K562 (cell line): ENCODE measurements at regions not wholly inside any gene's neighbourhood (a gene's known extent, or its start where the extent isn't known, plus 50 kb on each side); places are given as distances from the start of the nearest gene placed in this dataset.

Experiments used
- ATAC-seq: fragments of 200-7000 bp; cut with Tn5 transposase; 3 replicates; pipeline ENCODE4 v1.9.1; 2020; ENCODE audit warnings: moderate library complexity
- BruUV-seq: library from RNA; stranded (reverse); fragments of 400-500 nt; replicated peaks from 2 replicates; lab custom pipeline; 2021; lab: Mats Ljungman, UMichigan
- CTCF ChIA-PET: fragments of 300-600 bp; formaldehyde crosslinking; extraction: SDS; loops from one replicate; lab custom pipeline; 2021; ENCODE audit warnings: low intra/inter-chr PET ratio; lab: Yijun Ruan, JAX
- POLR2A ChIA-PET: fragments of 300-600, 350-650 bp; sonication (Branson Sonifier 250); formaldehyde crosslinking; extraction: SDS; loops from one replicate; lab custom pipeline; 2021; ENCODE audit warnings: antibody characterized with exemption, inconsistent platforms; lab: Yijun Ruan, JAX
- DNase-seq, 4 experiments: peaks; one replicate each; pipeline versions ENCODE4 v3.0.0 to v3.0.0-alpha.2; 2011 to 2018; ENCODE audit warnings: low spot score in 3 of 4, mixed read lengths in 3 of 4; ENCODE audit errors: extremely low read depth in 1 of 4
- FAIRE-seq: peaks from 2 replicates; lab custom pipeline; 2011; peaks lifted over from hg19 to GRCh38; lab: Jason Lieb, UNC
- H2AFZ ChIP-seq: 2 replicates; pipeline ENCODE4 v1.6.0; 2011; ENCODE audit warnings: low read depth, low read length, control low read depth, inconsistent platforms
- H3K27ac ChIP-seq: fragments of 200-600 bp; 3 replicates; pipeline ENCODE4 v1.8.0; 2011; ENCODE audit warnings: low read depth, mild to moderate bottlenecking, control low read depth, inconsistent platforms, low read length, moderate library complexity, mixed read lengths; ENCODE audit errors: extremely low read depth
- H3K27me3 ChIP-seq, 2 experiments: fragments of 300-600 bp in 1 of 2; 2 replicates in 1 of 2; 3 replicates in 1 of 2; pipeline versions ENCODE4 v1.6.0 to v1.8.0; 2011; ENCODE audit warnings: inconsistent platforms in 2 of 2, low read length in 2 of 2, mild to moderate bottlenecking in 1 of 2, mixed read lengths in 1 of 2, moderate library complexity in 1 of 2; ENCODE audit not compliant: control insufficient read depth in 2 of 2, insufficient read depth in 2 of 2
- H3K36me3 ChIP-seq: fragments of 300-600 bp; 3 replicates; pipeline ENCODE4 v1.8.0; 2011; ENCODE audit warnings: mild to moderate bottlenecking, low read length, inconsistent platforms; ENCODE audit not compliant: control insufficient read depth, insufficient read depth
- H3K4me1 ChIP-seq, 2 experiments: fragments of 200-600 bp in 1 of 2; replicated peaks in 1 of 2; 2 replicates in 1 of 2; 3 replicates in 1 of 2; pipeline versions ENCODE4 v1.5.1 to v1.8.0; 2011; ENCODE audit warnings: inconsistent platforms in 2 of 2, low read length in 2 of 2, mild to moderate bottlenecking in 1 of 2, mixed read lengths in 1 of 2, moderate library complexity in 1 of 2; ENCODE audit not compliant: control insufficient read depth in 2 of 2, insufficient read depth in 2 of 2
- H3K4me2 ChIP-seq: 2 replicates; pipeline ENCODE4 v1.6.1; 2011; ENCODE audit warnings: low read length, control low read depth, inconsistent platforms, mixed read lengths; ENCODE audit not compliant: insufficient read depth
- H3K4me3 ChIP-seq: fragments of 200-600 bp; sonication (generic), shearing (Covaris generic); 2 replicates; pipeline ENCODE4 v1.5.1; 2016; ENCODE audit warnings: control low read depth, inconsistent platforms
- H3K79me2 ChIP-seq: fragments of 200-600 bp; 3 replicates; pipeline ENCODE4 v1.8.0; 2011; ENCODE audit warnings: low read length, inconsistent platforms; ENCODE audit not compliant: control insufficient read depth, insufficient read depth
- H3K9ac ChIP-seq, 2 experiments: 2 replicates each; pipeline versions ENCODE4 v1.6.0 to v1.6.1; 2011; ENCODE audit warnings: low read depth in 2 of 2, low read length in 2 of 2, control low read depth in 1 of 2, inconsistent platforms in 1 of 2, mild to moderate bottlenecking in 1 of 2, mixed read lengths in 1 of 2; ENCODE audit not compliant: insufficient read depth in 1 of 2
- H3K9me1 ChIP-seq: one replicate; pipeline ENCODE4 v1.6.0; 2011; ENCODE audit warnings: inconsistent platforms, mild to moderate bottlenecking, low read length, moderate library complexity; ENCODE audit not compliant: control insufficient read depth, insufficient read depth
- H3K9me3 ChIP-seq: replicated peaks from 2 replicates; pipeline ENCODE4 v1.5.1; 2011; ENCODE audit warnings: low read depth, low read length, inconsistent platforms; ENCODE audit not compliant: control insufficient read depth, insufficient read depth
- H4K20me1 ChIP-seq: replicated peaks from 2 replicates; pipeline ENCODE4 v1.6.1; 2011; ENCODE audit warnings: low read length, inconsistent platforms, mixed read lengths; ENCODE audit not compliant: control insufficient read depth, insufficient read depth
- HDAC8 ChIP-seq: fragments of 450-650 bp; IDR thresholded peaks from 2 replicates; pipeline ENCODE4 v1.6.1; 2016; ENCODE audit warnings: mild to moderate bottlenecking, missing genetic modification characterization, moderate library complexity, missing compliant biosample characterization
- HOXB6 ChIP-seq: fragments of 250-450 bp; sonication (Bioruptor Pico); IDR thresholded peaks from 2 replicates; pipeline ENCODE4 v1.5.1; 2022; ENCODE audit warnings: mild to moderate bottlenecking, borderline replicate concordance
- SRF ChIP-seq, 2 experiments: fragments of 250-450, 450-650 bp in 1 of 2; sonication (Bioruptor Pico) in 1 of 2; sonication (generic) in 1 of 2; formaldehyde crosslinking; IDR thresholded peaks; 2 replicates each; pipeline versions ENCODE4 v1.5.0 to v1.5.1; 2020 to 2022; ENCODE audit warnings: mild to moderate bottlenecking in 1 of 2, missing genetic modification reagents in 1 of 2
- ZNF324 ChIP-seq: fragments of 250-450 bp; sonication (Bioruptor Pico); IDR thresholded peaks from 2 replicates; pipeline ENCODE4 v1.4.0; 2020; ENCODE audit warnings: mild to moderate bottlenecking
- WGBS: fragments of 100-300 bp; shearing (Covaris generic); methylation state at CpG from one replicate; pipeline ENCODE4 v1.1.6; 2016; ENCODE audit warnings: low coverage, mixed read lengths; ENCODE audit not compliant: insufficient coverage; ENCODE audit errors: missing lambda C conversion rate; 5-methylcytosine and 5-hydroxymethylcytosine counted together
- in situ Hi-C: fragments of 300-500 bp; cut with MboI; formaldehyde crosslinking; loops from 4 replicates; pipeline ENCODE4 v1.15.0; 2018; ENCODE audit warnings: inconsistent platforms, mixed read lengths
- intact Hi-C: fragments of 100-400 bp; cut with micrococcal nuclease; formaldehyde crosslinking; loops from 2 replicates; pipeline ENCODE4 v1.14.2; 2022
- TF ChIP-seq, protein P1 (sequence below): fragments of 250-450 bp; sonication (Bioruptor Pico); IDR thresholded peaks from 2 replicates; pipeline ENCODE4 v1.4.0; 2020
- TF ChIP-seq, protein P2 (sequence below): fragments of 150-350 bp; IDR thresholded peaks from 2 replicates; pipeline ENCODE4 v1.6.1; 2014; ENCODE audit warnings: low read depth, mild to moderate bottlenecking, low read length, borderline replicate concordance
- TF ChIP-seq, protein P3 (sequence below): fragments of 450-650 bp; formaldehyde crosslinking; IDR thresholded peaks from 2 replicates; pipeline ENCODE4 v1.4.0; 2020; ENCODE audit warnings: mild to moderate bottlenecking, moderate library complexity
- TF ChIP-seq, protein P4 (sequence below): fragments of 250-450 bp; sonication (Bioruptor Pico); IDR thresholded peaks from 2 replicates; pipeline ENCODE4 v1.4.0; 2020

- DNase-seq (no peak), ATAC-seq (no peak), FAIRE-seq (no peak)
- Histone ChIP-seq H3K9ac (no peak overlapping the region), H3K36me3 (no peaks in the 10 kb centered on the region), H2AFZ (no peak overlapping the region), H3K4me2 (no peak overlapping the region), H3K27me3 (no peaks in the 10 kb centered on the region), H3K9me1 (no peaks in the 10 kb centered on the region), H3K27ac (no peak overlapping the region), H4K20me1 (no peaks in the 10 kb centered on the region), H3K4me3 (no peak overlapping the region), H3K9me3 (no peaks in the 10 kb centered on the region), H3K79me2 (no peaks in the 10 kb centered on the region), H3K4me1 (no peaks in the 10 kb centered on the region)
- CTCF ChIA-PET, result no interaction called here
- in situ Hi-C loops (no loop called here), intact Hi-C loops (no loop called here)
- BruUV-seq, result no TSS peak
- POLR2A ChIA-PET, result no interaction called here
- 13% methylated on average over 2 of the region's 2 CpGs for WGBS
- TF ChIP-seq, protein P1, sequence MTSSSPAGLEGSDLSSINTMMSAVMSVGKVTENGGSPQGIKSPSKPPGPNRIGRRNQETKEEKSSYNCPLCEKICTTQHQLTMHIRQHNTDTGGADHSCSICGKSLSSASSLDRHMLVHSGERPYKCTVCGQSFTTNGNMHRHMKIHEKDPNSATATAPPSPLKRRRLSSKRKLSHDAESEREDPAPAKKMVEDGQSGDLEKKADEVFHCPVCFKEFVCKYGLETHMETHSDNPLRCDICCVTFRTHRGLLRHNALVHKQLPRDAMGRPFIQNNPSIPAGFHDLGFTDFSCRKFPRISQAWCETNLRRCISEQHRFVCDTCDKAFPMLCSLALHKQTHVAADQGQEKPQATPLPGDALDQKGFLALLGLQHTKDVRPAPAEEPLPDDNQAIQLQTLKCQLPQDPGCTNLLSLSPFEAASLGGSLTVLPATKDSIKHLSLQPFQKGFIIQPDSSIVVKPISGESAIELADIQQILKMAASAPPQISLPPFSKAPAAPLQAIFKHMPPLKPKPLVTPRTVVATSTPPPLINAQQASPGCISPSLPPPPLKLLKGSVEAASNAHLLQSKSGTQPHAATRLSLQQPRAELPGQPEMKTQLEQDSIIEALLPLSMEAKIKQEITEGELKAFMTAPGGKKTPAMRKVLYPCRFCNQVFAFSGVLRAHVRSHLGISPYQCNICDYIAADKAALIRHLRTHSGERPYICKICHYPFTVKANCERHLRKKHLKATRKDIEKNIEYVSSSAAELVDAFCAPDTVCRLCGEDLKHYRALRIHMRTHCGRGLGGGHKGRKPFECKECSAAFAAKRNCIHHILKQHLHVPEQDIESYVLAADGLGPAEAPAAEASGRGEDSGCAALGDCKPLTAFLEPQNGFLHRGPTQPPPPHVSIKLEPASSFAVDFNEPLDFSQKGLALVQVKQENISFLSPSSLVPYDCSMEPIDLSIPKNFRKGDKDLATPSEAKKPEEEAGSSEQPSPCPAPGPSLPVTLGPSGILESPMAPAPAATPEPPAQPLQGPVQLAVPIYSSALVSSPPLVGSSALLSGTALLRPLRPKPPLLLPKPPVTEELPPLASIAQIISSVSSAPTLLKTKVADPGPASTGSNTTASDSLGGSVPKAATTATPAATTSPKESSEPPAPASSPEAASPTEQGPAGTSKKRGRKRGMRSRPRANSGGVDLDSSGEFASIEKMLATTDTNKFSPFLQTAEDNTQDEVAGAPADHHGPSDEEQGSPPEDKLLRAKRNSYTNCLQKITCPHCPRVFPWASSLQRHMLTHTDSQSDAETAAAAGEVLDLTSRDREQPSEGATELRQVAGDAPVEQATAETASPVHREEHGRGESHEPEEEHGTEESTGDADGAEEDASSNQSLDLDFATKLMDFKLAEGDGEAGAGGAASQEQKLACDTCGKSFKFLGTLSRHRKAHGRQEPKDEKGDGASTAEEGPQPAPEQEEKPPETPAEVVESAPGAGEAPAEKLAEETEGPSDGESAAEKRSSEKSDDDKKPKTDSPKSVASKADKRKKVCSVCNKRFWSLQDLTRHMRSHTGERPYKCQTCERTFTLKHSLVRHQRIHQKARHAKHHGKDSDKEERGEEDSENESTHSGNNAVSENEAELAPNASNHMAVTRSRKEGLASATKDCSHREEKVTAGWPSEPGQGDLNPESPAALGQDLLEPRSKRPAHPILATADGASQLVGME, result no peak
- TF ChIP-seq, protein P2, sequence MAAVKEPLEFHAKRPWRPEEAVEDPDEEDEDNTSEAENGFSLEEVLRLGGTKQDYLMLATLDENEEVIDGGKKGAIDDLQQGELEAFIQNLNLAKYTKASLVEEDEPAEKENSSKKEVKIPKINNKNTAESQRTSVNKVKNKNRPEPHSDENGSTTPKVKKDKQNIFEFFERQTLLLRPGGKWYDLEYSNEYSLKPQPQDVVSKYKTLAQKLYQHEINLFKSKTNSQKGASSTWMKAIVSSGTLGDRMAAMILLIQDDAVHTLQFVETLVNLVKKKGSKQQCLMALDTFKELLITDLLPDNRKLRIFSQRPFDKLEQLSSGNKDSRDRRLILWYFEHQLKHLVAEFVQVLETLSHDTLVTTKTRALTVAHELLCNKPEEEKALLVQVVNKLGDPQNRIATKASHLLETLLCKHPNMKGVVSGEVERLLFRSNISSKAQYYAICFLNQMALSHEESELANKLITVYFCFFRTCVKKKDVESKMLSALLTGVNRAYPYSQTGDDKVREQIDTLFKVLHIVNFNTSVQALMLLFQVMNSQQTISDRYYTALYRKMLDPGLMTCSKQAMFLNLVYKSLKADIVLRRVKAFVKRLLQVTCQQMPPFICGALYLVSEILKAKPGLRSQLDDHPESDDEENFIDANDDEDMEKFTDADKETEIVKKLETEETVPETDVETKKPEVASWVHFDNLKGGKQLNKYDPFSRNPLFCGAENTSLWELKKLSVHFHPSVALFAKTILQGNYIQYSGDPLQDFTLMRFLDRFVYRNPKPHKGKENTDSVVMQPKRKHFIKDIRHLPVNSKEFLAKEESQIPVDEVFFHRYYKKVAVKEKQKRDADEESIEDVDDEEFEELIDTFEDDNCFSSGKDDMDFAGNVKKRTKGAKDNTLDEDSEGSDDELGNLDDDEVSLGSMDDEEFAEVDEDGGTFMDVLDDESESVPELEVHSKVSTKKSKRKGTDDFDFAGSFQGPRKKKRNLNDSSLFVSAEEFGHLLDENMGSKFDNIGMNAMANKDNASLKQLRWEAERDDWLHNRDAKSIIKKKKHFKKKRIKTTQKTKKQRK, result no peak
- TF ChIP-seq, protein P3, sequence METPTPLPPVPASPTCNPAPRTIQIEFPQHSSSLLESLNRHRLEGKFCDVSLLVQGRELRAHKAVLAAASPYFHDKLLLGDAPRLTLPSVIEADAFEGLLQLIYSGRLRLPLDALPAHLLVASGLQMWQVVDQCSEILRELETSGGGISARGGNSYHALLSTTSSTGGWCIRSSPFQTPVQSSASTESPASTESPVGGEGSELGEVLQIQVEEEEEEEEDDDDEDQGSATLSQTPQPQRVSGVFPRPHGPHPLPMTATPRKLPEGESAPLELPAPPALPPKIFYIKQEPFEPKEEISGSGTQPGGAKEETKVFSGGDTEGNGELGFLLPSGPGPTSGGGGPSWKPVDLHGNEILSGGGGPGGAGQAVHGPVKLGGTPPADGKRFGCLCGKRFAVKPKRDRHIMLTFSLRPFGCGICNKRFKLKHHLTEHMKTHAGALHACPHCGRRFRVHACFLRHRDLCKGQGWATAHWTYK, result no peak
- TF ChIP-seq ZNF324 (CRISPR knock-in tag), result no peak
- TF ChIP-seq SRF (CRISPR knock-in tag; IDR thresholded peaks at IDR 0.05), result no peak
- TF ChIP-seq HDAC8 (tag), result no peak
- TF ChIP-seq, protein P4, sequence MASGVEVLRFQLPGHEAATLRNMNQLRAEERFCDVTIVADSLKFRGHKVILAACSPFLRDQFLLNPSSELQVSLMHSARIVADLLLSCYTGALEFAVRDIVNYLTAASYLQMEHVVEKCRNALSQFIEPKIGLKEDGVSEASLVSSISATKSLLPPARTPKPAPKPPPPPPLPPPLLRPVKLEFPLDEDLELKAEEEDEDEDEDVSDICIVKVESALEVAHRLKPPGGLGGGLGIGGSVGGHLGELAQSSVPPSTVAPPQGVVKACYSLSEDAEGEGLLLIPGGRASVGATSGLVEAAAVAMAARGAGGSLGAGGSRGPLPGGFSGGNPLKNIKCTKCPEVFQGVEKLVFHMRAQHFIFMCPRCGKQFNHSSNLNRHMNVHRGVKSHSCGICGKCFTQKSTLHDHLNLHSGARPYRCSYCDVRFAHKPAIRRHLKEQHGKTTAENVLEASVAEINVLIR (CRISPR knock-in tag), result no peak
- TF ChIP-seq HOXB6, result no peak
Measured at GRCh38 chr1:208644401-208645160, 400.4 kb upstream of the PLXNA2 start.
